ENCODE measurements at regions not wholly inside any gene's neighbourhood (a gene's known extent, or its start where the extent isn't known, plus 50 kb on each side); places are given as distances from the start of the nearest gene placed in this dataset.

DNA sequence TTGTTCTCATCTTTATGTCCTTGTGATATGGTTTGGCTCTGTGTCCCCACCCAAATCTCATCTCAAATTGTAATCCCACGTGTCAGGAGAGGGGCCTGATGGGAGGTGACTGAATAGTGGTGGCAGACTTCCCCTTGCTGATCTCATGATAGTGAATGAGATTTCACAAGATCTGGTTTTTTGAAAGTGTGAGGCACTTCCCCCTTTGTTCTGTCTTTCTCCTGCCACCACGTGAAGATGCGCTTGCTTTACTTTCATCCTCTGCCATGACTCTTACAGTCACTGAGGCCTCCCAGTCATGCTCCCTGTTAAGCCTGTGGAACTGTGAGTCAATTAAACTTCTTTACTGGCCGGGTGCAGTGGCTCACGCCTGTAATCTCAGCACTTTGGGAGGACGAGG, 161.0 kb downstream of the HERPUD2 start:
- no peak for DNase-seq

DNA sequence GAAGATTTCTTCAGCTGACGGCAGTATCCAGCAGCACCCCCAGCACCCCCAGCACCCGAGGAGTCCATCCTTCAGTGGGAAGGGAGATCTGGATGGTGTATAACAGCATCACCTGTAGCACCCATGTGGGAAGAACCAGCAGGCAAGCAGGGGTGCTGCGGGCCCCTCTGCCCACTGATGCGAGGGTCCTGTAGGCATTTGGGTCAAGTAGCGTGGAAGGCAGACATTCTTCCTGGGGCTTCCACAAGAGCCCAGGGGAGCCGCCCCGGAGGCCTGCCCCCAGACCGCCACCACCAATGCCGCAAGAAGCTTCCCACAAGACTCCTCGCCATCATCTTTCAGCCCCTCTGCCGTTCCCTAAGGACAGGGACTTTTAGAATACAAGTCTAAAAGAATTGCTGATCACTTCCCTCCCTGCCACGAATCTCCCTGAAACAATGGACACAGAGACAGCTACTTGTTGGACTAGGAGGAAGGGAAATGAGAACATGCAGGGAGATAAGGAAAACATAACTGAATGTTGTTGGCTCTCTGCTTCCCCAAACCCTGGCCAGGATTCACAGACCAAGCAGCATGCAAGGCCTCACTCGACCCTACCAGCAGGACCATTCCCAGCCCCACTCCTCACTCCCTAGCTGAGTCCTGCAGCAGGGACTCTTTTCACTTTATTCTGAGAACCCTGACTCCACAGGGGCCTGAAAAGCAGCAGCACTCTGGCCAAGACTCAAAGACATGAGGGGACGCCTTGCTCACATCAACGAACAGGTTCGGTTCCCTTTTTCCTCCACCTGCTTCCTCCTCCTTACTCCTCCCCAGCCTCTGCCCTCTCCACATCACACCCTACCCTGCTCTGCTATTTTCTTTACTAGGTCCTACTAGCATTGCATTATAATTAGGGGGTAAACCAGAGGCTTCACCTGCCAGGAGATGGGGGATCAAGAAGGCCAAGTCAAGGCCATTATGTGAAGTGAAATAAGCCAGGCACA, 164.5 kb downstream of the HERPUD2 start:
- no peak for DNase-seq

DNA sequence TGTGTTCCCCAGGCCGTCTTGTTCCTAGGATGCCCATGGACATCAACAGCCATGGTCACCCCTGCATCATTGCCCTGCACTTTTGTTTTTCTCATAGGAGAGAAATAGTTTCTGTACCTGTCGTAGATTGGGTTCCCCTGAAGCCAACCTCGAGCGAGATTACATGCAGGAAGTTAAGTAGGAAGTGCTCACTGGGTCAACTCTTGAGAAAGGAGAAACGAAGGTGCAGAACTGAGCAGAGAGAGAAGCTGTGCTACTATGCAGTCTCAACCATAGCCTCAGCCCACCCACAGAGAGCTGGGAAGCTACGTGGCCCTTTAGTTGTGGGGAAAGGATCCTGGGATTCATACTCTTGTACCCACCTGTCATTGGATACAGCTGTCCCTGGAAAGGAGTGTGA, 165.2 kb downstream of the HERPUD2 start:
- no peak for DNase-seq

DNA sequence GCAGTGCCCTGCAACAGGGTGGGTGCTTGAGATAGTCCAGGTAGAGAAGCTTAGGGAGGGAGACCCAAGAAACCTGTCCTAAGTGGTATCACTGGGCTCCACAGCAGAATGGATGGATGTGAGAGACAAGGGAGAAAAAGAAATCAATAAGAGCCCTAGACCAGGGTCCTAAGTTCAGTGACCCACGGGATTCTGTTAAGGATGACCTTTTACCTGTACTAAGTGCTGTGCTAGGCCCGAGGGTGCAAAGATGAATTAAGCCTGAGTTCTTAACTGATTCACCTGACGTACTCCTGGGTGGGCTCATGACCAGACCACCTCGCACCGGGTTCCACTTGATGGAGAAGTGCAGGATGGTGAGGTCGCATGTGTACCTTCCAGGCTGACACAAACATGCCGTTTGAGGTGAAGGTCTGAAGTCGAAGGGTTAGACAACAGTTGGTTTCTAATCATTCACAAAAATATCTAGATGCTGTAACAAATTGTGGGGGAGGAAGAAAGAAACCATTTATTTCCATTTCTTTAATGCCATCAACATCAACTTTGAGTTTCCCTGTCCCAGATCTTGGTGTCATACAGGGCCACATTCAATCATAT, 166.5 kb downstream of the HERPUD2 start:
- DNase-seq, result no peak

DNA sequence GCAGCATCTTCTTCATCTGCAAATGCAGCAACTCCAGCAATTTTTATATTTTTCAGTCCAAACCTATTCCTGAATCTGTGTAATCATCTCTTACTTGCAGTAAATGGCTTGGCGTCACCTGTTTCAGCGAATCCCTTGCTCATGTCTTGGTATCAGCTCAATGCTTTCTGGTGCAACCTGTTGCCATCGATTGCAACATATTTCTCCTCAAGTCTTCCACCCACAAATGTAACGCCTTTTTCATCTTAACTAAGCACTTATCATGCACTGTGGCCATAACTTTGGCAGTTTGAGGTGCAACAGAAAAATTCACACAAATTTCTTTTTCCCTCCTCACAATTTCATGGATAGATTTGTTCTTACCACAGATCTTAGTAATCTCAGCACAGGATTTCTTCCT, 168.3 kb downstream of the HERPUD2 start:
- no peak for DNase-seq

DNA sequence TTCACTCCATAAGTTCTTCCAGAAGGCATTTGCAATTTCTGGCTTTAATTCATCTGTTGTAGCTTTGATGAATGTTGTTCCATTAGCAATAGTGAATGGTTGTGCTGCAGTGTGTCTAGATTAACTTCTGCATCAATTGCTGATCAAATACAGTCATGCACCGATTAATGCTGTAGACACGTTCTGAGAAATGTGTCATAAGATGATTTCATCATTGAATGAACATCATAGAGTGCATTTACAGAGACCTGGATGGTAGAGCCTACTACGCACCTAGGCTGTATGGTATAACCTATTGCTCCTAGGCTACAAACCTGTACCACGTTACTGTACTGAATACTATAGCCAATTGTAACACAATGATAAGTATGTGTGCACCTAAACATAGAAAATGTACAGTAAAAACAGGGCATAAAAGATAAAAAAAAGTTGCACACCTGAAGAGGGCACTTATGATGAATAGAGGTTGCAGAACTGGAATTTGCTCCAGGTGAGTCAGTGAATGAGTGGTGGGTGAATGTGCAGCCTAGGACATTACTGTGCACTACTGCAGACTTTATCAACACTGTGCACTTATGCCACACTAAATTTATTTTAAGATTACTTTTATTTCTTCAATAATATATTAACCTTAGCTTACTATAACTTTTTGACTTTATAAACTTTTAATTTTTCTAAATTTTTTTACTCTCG, 170.7 kb downstream of the HERPUD2 start:
- DNase-seq, result no peak

DNA sequence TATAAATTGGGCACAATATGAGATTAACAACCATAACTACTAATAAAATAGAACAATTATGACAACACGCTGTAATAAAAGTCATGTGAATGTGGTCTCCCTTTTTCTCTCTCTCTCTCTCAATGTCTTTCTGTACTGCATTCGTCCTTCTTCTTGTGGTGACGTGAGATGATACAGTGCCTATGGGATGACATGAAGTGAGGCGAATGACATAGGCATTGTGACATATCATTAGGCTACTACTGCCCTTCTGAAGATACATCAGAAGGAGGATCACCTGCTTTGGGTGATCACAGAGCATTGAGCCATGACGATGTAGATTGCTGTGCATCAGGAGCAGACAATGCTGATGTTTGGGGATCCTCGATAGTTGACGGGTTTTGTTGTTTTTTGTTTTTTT, 171.6 kb downstream of the HERPUD2 start:
- no peak for DNase-seq

DNA sequence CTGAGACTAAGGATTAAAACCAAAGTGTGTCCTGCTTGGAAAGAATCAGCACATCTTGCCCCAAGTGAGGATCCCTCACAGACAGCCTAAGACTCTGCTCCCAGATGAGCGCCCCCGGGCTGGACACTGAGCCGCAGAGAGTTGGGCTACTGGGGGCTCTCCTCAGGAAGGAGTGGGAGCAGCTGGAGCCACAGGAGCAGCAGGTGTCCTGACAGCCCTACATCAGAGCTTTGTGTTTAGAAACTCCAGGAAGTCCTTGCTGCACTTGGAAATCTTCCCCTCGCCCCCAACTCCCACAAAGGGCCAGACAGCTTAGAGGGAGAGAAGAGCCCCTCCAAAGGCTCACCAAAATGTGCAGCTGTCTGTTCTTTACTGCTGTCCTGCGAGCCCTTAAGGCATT, 172.2 kb downstream of the HERPUD2 start:
- DNase-seq, result no peak

DNA sequence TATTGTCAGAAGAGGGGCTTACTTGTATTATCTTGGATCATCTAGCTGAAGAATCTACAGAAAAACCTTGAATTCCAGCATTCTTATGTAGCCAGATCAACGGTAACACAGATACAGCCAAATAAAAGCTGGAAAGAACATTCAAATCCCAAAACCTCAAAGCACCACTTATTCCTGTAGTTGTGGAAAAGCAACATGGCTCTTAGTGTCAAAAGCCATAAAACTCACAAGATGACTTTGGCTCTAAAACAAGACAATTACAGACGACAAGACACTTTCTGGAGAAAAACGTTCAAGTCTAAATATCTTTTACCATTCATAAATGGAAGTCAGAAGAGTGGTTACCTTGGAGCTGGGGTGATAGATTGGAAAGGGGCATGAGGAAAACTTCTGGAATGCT, 173.0 kb downstream of the HERPUD2 start:
- no peak for DNase-seq

DNA sequence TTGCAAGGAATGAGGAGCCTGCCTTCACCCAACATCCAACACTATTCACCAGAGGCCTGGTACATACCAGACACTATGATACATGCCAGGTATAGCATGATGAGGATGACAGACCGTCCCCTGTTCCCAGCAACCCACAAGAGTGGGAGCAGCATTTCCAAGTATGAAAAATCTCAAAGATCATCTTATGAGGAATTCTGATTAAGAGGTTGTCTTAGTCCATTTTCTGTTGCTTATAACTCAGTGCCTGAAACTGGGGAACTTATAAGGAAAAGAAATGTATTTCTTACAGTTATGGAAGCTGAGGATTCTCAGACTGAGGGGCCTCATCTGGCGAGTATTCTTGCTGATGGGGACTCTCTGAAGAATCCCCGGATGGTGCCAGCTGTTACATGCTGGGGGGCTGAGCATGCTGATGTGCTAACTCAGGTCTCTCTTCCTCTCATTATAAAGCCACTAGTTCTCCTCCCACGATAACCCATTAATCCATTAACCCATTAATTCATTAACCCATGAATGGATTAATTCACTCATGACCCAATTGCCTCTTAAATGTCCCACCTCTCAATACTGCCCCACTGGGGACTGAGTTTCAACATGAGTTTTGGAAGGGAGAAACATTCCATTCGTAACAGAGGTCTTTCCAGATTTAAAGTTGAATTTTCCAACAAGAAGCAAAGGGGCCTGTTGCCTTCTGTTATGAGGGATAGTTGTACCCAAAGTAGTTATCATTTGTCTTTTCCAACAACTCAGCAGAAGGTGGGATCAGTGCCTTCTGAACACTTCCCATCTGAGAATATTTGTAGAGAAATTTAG, 173.9 kb downstream of the HERPUD2 start:
- no peak for DNase-seq

DNA sequence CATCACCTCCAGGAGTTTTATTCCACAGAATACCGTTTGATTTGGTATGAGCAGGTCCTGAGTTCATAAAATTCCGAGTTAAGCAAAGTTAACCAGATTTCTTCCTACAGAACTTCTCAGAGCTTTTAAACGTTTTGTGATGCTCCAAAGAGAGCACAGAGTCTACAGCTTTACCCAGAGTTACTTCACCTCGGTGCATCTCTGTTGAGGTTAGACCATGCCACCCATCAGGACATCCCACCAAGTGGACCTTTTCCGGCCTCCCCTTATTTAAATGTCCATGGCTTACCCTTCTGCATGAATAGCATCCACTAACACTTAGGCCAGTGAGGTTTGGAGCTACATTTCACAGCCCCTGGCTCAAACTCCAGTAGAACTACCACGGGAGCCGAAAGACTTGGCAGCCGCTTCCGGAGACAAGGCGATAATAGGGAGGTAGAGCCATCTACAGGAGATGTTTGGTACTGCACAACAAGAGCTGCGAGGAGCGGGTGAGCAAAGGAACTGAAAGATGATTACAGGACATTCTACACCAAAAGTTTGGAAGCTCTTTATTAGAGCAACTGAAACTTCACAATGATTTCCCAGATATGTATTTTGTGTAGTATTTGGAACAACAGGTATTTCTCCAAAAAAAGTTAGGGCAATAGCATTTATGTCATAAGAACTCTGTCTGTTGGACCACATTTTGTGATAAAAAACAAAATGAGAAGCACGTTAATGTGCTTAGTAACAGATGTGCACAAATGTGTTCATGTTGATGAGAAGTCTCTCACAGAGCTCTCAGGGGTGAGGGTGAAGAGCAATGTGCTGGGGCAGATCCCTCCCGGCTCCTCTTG, 174.7 kb downstream of the HERPUD2 start:
- DNase-seq, result peak; percentile 39

DNA sequence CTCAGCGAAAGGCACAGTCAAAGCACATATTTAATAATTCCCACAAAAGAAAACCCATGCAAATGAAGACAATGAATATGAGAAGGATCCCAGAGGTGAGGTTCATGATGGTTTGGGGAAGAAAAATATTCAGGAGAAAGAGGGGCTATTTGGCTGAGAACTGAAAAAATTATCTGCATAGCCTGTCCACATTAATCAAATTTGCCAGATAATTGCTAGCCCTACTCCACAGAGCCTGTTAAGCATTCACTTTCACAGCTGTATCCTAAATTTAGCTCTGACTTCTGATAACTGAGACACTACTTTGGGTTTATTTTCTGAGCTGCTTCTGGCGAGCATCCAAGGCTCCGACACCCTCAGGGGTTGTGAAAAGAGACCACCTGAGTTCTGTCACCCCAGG, 176.2 kb downstream of the HERPUD2 start:
- DNase-seq, result no peak

DNA sequence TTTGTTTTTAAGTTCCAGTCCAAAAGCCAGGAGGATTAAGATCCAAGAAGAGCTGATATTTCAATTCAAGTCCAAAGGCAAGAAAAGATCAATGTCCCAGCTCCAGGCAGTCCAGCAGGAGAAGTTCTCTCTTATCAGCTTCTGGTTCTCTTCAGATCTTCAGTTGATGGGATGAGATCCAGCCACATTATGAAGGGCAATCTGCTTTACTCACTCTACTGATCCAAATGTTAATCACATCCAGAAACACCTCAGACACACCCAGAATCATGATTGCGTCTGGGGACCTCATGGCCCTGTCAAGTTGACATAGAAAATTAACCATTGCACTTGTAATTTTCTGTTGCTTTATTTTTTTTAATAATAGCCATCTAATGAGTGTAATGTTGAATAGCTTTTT, 178.4 kb downstream of the HERPUD2 start:
- no peak for DNase-seq

DNA sequence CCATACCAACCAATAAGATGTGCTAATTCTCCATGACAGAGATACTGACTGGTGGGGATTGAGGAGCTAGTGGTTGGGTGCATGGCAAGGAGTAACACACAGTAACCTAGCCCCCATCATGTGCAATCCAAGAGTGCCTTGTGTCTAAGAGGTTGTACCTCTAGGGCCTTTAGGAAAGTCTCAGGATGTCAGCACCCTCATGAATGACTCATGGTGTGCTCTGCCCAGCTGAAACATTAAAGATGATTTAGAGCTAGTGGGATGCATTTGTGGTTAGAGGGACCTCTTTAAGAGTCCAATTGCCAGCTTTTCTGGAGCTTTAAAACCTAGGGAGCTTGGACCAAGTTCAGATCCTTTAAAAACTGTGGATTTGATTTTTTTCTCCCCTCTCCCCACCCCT, 181.1 kb downstream of the HERPUD2 start:
- no peak for DNase-seq

DNA sequence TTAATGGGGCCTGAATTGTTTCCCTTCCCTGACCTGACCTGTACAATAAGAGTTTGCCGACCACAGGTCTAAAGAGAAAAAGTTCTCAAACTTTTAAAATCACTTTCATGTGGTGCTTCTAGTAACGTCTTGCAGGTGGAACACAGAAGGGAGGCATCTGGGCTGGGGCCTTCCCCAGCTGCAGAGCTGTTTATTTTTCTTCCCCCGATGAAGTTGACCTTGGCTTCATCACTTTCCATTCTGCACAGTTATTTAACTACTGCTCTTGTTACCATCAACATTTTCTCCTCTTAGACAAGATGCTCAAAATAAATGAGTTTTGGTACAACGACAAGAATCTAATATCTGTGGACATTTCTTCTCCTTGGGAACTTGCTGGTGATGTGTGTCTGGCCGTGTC, 181.7 kb downstream of the HERPUD2 start:
- no peak for DNase-seq

DNA sequence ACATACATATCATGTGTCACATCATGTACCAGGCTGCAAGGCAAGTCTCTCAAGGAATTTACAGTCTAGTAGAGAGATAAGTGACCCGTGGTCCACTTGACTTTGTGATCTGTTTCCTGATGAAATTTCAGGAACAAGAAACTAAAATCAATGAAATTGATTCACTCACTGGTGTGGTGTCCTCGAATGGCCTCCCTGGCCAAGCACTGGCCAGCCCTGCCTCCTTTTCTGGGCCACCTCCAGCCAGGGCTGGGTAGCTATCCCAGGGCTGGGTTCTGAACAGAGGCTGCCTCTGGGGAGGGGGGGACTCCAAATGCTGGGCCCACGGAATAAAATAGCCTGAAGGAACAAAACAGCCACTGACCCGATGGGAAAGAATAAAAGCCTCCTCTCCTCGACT, 182.2 kb downstream of the HERPUD2 start:
- DNase-seq, result no peak

DNA sequence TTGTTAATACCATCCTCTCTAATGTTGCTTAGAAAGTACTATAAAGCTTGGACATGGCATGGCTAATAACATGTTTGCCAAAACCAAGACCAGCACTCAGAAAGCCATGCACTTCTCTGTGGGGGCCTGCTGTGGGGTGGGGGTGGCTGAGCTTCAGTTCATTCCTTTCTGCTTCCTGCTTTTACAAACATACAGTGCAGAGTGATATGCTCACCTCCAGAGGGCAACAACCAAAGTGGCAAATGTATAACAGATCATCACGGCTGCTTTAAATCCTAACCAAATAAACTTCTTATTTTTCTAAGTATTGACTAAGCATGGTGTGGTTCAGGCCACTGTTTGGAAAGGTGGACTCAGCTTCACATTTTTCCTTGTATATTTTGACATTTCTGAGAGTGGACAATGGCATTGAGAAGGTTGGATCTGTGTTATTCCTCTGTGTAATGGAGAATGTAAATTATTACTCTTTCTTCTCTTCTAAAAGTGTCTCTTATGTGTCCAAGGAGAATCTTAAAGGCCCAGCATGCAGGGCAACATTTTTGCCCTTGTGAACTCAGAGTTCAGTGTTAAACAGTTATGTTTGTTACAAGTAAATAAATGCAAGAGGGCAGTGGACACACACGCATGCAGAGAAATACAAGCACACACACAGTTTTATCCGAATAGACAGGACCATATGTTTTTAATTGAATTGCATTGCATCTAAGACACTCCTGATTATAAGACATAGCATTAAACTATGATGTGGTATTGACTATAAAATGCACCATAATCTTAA, 186.1 kb downstream of the HERPUD2 start:
- DNase-seq, result no peak

DNA sequence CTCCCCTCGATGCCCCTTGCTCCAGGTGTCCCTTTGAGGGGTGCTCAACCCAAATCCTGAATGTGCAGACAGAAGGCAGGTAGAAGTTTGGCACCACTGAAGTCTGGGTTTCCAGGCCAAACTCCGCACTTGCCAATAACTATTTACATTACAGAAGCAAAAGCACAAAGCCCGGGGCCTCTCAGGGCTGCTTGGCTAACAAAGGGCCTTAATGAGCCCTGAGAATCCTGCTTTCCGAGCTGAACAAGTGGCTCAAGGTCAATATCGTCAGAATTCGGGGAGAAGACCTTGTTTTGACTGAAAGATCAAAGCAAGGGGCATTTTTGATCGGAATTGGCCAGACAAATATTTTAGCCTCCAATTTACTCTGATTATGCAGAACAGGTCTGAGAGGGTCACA, 189.9 kb downstream of the HERPUD2 start:
- no peak for DNase-seq

DNA sequence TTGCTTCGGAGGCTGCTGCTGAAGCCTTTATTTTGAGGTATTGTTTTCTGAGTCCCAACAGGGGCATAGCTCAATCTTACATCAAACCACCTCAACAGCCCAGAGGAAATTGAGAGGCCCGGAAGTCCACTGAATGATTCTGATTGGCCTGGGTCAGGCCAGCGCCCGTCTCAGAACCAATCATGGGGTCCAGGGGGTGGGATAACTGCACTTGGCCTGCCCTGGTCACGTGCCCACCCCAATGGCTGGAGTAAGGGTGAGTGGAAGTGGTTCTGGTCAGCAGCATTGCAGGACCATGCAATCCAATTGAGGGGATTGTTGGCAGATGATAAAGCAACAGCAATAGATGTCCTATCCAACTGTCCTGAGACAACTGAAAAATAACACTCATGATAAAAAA, 190.6 kb downstream of the HERPUD2 start:
- no peak for DNase-seq

DNA sequence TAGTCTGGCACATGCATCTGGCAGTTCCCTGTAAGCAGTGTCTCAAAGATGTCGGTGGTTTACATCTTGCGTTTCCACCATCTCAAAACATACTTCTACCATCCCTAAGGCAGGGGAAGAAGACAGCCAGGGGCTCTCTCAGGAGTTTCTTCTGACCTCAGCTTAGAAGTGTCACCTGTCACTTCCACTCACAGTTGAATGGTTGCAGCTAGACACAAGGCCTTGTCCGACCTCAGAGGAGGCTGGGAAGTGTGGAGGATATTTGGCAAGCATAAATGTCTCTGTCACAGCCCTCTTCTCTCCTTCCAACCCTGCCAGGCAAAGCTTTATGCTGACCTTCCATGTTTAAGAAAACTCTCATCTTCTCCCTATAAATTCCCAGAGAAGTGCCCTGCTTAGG, 193.3 kb downstream of the HERPUD2 start:
- no peak for DNase-seq

DNA sequence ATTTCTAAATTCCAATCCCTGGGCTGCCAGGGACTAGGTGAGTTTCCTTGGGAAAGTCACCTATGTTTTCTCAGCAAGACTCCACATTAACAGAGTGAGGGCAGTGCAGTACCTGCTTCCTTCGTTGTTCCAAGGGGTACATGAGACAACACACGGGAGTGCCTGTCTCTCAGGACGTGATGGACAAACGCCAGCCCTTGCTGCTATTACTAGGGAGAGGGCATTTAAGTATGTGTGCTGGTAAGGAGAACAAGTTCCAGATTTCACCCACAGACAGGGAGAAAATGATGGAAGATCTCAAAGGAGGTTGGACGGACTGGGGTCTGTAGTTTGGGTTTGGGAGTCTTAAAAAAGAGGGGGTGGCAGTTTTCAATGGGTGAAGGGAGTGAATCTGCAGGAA, 195.7 kb downstream of the HERPUD2 start:
- no peak for DNase-seq

All from GDM1 (cell line).